ENCODE measurements at regions not wholly inside any gene's neighbourhood (a gene's known extent, or its start where the extent isn't known, plus 50 kb on each side); places are given as distances from the start of the nearest gene placed in this dataset.
A peak's percentile ranks its signal among the peaks of the same experiment; 100 is the strongest.

GRCh38 chr4:101419336-101420135, 72.2 kb upstream of the PPP3CA start:
- H3K4me3 ChIP-seq (ENCODE audit: low read length in 2 of 2) = no peak overlapping the region
- no peak for DNase-seq
- H3K4me3 Mint-ChIP-seq = peak overlapping the region in 2 of 8 donors; percentile 25 to 53
- no peaks in the 10 kb centered on the region for H3K36me3 Mint-ChIP-seq
- H3K4me1 ChIP-seq (ENCODE audit: insufficient read depth, low read length) = peaks cover 38% of the 10 kb centered on the region
- no peak overlapping the region for H3K27ac ChIP-seq (ENCODE audit: low read depth, low read length)
- H3K27me3 Mint-ChIP-seq = peaks cover 14 to 21% of the 10 kb centered on the region in 2 donors
- intact Hi-C loops (cut with micrococcal nuclease) = loop anchor here (2.0 kb wide), 1 partner anchor 107 kb away; no protein-coding TSS in a partner anchor
- H3K27me3 ChIP-seq (ENCODE audit: insufficient read depth, low read length) = no peaks in the 10 kb centered on the region
- H3K36me3 ChIP-seq (ENCODE audit: insufficient read depth, low read length) = no peaks in the 10 kb centered on the region
- no peak overlapping the region for H3K27ac Mint-ChIP-seq
- POLR2A ChIA-PET (ENCODE audit: partially characterized antibody) = interaction anchor here (1.4 to 1.8 kb wide), 2 partner anchors 22 to 72 kb away, joined by 4 to 5 read pairs; partner anchors contain the start of gene PPP3CA
- H3K4me1 Mint-ChIP-seq = peaks cover 29 to 42% (median 35%) of the 10 kb centered on the region in 4 donors
- H3K9me3 Mint-ChIP-seq = peaks cover 0 to 2% (median 0%) of the 10 kb centered on the region in 8 donors
- H3K9me3 ChIP-seq (ENCODE audit: control insufficient read depth in 1 of 2, low read length in 2 of 2) = no peaks in the 10 kb centered on the region
- CTCF ChIA-PET (ENCODE audit: partially characterized antibody) = interaction anchor here (2.3 kb wide), 1 partner anchor 72 kb away, joined by 9 read pairs; the partner anchor contains the start of gene PPP3CA

GRCh38 chr4:101418466-101418865, 71.1 kb upstream of the PPP3CA start:
- Histone ChIP-seq H3K36me3 (ENCODE audit: insufficient read depth, low read length) (no peaks in the 10 kb centered on the region), H3K27me3 (ENCODE audit: insufficient read depth, low read length) (no peaks in the 10 kb centered on the region), H3K9me3 (ENCODE audit: control insufficient read depth in 1 of 2, low read length in 2 of 2) (no peaks in the 10 kb centered on the region), H3K4me1 (ENCODE audit: insufficient read depth, low read length) (peaks cover 38% of the 10 kb centered on the region), H3K4me3 (ENCODE audit: low read length in 2 of 2) (no peak overlapping the region), H3K27ac (ENCODE audit: low read depth, low read length) (no peak overlapping the region)
- ChIA-PET CTCF (ENCODE audit: partially characterized antibody) (interaction anchor here (2.3 kb wide), 1 partner anchor 71 kb away, joined by 9 read pairs; the partner anchor contains the start of gene PPP3CA), POLR2A (ENCODE audit: partially characterized antibody) (interaction anchor here (0.9 to 1.8 kb wide), 7 partner anchors 10 to 399 kb away, joined by 3 to 25 read pairs (median 4); partner anchors contain the start of gene PPP3CA)
- H3K27ac Mint-ChIP-seq = peak overlapping the region in 2 of 7 donors; percentile 47 to 84
- peak overlapping the region in 7 of 8 donors; percentile 53 to 79 (median 74) for H3K4me3 Mint-ChIP-seq
- intact Hi-C loops (cut with micrococcal nuclease) = loop anchor here (1.0 to 2.0 kb wide), 2 partner anchors 71 to 108 kb away; partner anchors contain the start of gene PPP3CA
- H3K27me3 Mint-ChIP-seq = peaks cover 17 to 19% of the 10 kb centered on the region in 2 donors
- no peaks in the 10 kb centered on the region for H3K9me3 Mint-ChIP-seq
- peaks cover 31 to 47% (median 39%) of the 10 kb centered on the region in 4 donors for H3K4me1 Mint-ChIP-seq
- no peak for DNase-seq
- H3K36me3 Mint-ChIP-seq = no peaks in the 10 kb centered on the region

DNA sequence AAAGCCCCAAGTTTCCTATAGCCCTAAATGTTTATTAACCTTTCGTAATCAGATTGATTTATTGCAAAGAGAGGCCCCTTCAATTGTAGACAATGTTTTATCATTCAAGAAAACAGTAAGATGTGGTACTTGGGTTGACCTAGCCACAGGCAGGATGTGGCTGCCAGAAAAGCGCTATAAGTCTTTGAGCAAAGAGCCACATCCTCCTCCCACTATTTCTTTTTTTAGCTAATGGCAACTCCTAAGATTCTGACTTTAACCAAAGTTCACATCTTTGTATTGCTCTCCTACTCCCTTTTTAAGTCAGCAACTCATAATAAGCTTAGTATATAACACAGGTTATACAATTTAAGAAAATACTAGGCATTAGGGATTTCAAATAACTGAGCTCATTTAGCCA, 70.7 kb upstream of the PPP3CA start:
- H3K27me3 Mint-ChIP-seq = peaks cover 16 to 19% of the 10 kb centered on the region in 2 donors
- Histone ChIP-seq H3K4me1 (ENCODE audit: insufficient read depth, low read length) (peaks cover 38% of the 10 kb centered on the region), H3K27me3 (ENCODE audit: insufficient read depth, low read length) (no peaks in the 10 kb centered on the region), H3K36me3 (ENCODE audit: insufficient read depth, low read length) (no peaks in the 10 kb centered on the region), H3K27ac (ENCODE audit: low read depth, low read length) (no peak overlapping the region), H3K9me3 (ENCODE audit: control insufficient read depth in 1 of 2, low read length in 2 of 2) (no peaks in the 10 kb centered on the region), H3K4me3 (ENCODE audit: low read length in 2 of 2) (no peak overlapping the region)
- H3K27ac Mint-ChIP-seq = peak overlapping the region in 3 of 7 donors; percentile 3 to 84 (median 47)
- CTCF ChIA-PET (ENCODE audit: partially characterized antibody) = interaction anchor here (2.3 kb wide), 1 partner anchor 70 kb away, joined by 9 read pairs; the partner anchor contains the start of gene PPP3CA
- peaks cover 31 to 47% (median 39%) of the 10 kb centered on the region in 4 donors for H3K4me1 Mint-ChIP-seq
- H3K4me3 Mint-ChIP-seq = peak overlapping the region; percentile 10 to 79 (median 74)
- no peaks in the 10 kb centered on the region for H3K9me3 Mint-ChIP-seq
- intact Hi-C loops (cut with micrococcal nuclease) = loop anchor here (1.0 to 2.0 kb wide), 2 partner anchors 71 to 109 kb away; partner anchors contain the start of gene PPP3CA
- POLR2A ChIA-PET (ENCODE audit: partially characterized antibody) = interaction anchor here (0.9 to 1.8 kb wide), 7 partner anchors 10 to 399 kb away, joined by 3 to 25 read pairs (median 4); partner anchors contain the start of gene PPP3CA
- peak; percentile 68 to 77 (median 72) for DNase-seq
- H3K36me3 Mint-ChIP-seq = no peaks in the 10 kb centered on the region

DNA sequence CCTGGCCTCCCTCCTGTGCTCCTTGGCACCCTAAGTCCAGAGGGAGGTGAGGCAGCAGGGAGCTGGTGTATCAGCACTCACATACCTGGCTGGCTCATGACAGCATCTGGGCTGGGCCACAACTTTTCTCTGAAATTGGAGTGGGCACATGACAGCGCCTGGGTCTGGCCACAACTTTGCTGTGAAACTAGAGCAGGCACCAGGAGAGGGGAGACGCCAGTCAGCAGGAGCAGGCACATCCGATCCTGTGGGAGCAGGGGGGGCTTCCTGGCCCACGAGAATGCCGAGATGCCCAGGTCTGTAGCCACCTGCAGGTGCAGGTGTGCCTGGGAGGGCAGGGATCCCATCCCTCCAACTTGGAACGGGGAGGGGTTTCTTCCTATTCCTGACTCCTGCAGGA, 69.7 kb upstream of the PPP3CA start:
- ChIA-PET CTCF (ENCODE audit: partially characterized antibody) (interaction anchor here (0.9 to 2.3 kb wide), 2 partner anchors 67 to 69 kb away, joined by 3 to 9 read pairs; partner anchors contain the start of gene PPP3CA), POLR2A (ENCODE audit: partially characterized antibody) (interaction anchor here (1.2 to 1.6 kb wide), 3 partner anchors 69 to 398 kb away, joined by 4 to 25 read pairs (median 7); partner anchors contain the start of gene PPP3CA)
- no peaks in the 10 kb centered on the region for H3K36me3 Mint-ChIP-seq
- H3K9me3 Mint-ChIP-seq = no peaks in the 10 kb centered on the region
- Histone ChIP-seq H3K4me3 (ENCODE audit: low read length in 2 of 2) (no peak overlapping the region), H3K4me1 (ENCODE audit: insufficient read depth, low read length) (peaks cover 38% of the 10 kb centered on the region), H3K9me3 (ENCODE audit: control insufficient read depth in 1 of 2, low read length in 2 of 2) (no peaks in the 10 kb centered on the region), H3K36me3 (ENCODE audit: insufficient read depth, low read length) (no peaks in the 10 kb centered on the region), H3K27me3 (ENCODE audit: insufficient read depth, low read length) (no peaks in the 10 kb centered on the region), H3K27ac (ENCODE audit: low read depth, low read length) (no peak overlapping the region)
- H3K27ac Mint-ChIP-seq = no peak overlapping the region
- intact Hi-C loops (cut with micrococcal nuclease) = no loop called here
- no peak for DNase-seq
- H3K4me1 Mint-ChIP-seq = peaks cover 33 to 47% (median 39%) of the 10 kb centered on the region in 4 donors
- H3K27me3 Mint-ChIP-seq = peaks cover 19 to 20% of the 10 kb centered on the region in 2 donors
- H3K4me3 Mint-ChIP-seq = no peak overlapping the region

DNA sequence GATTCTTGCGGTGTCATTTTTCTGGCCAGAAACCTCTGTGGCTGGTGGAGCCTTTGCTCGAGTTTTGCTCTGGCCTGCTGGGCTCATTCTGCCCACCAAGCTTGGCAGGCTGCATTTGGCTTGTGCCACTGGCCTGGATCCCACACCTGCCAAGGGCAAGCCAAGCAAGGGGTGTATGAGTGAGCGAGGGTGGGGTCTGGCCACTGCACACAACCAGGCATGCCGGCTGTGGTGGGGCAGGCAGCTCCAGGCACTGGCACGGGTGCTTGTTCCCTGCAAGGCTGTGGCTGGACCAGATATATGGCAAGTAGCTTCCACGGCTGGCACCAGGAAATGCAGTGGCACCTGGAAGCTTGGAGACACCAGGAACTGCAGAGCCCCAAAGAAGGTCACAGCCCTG, 68.6 kb upstream of the PPP3CA start:
- no peak overlapping the region for H3K27ac Mint-ChIP-seq
- POLR2A ChIA-PET (ENCODE audit: partially characterized antibody) = interaction anchor here (1.2 kb wide), 1 partner anchor 68 kb away, joined by 4 read pairs; the partner anchor contains the start of gene PPP3CA
- H3K9me3 ChIP-seq (ENCODE audit: control insufficient read depth in 1 of 2, low read length in 2 of 2) = no peaks in the 10 kb centered on the region
- H3K36me3 Mint-ChIP-seq = no peaks in the 10 kb centered on the region
- no peak overlapping the region for H3K4me3 ChIP-seq (ENCODE audit: low read length in 2 of 2)
- intact Hi-C loops (cut with micrococcal nuclease) = no loop called here
- H3K36me3 ChIP-seq (ENCODE audit: insufficient read depth, low read length) = no peaks in the 10 kb centered on the region
- no peak overlapping the region for H3K27ac ChIP-seq (ENCODE audit: low read depth, low read length)
- peaks cover 38% of the 10 kb centered on the region for H3K4me1 ChIP-seq (ENCODE audit: insufficient read depth, low read length)
- CTCF ChIA-PET (ENCODE audit: partially characterized antibody) = interaction anchor here (0.9 kb wide), 1 partner anchor 66 kb away, joined by 3 read pairs; no protein-coding TSS in a partner anchor
- peaks cover 16 to 20% of the 10 kb centered on the region in 2 donors for H3K27me3 Mint-ChIP-seq
- no peak overlapping the region for H3K4me3 Mint-ChIP-seq
- no peaks in the 10 kb centered on the region for H3K27me3 ChIP-seq (ENCODE audit: insufficient read depth, low read length)
- peaks cover 33 to 55% (median 45%) of the 10 kb centered on the region in 4 donors for H3K4me1 Mint-ChIP-seq
- H3K9me3 Mint-ChIP-seq = no peaks in the 10 kb centered on the region
- DNase-seq = no peak

- H3K36me3 Mint-ChIP-seq = no peaks in the 10 kb centered on the region
- no peak overlapping the region for H3K4me3 ChIP-seq (ENCODE audit: low read length in 2 of 2)
- peaks cover 0 to 3% (median 0%) of the 10 kb centered on the region in 8 donors for H3K9me3 Mint-ChIP-seq
- no peaks in the 10 kb centered on the region for H3K27me3 ChIP-seq (ENCODE audit: insufficient read depth, low read length)
- H3K9me3 ChIP-seq (ENCODE audit: control insufficient read depth in 1 of 2, low read length in 2 of 2) = no peaks in the 10 kb centered on the region
- H3K36me3 ChIP-seq (ENCODE audit: insufficient read depth, low read length) = no peaks in the 10 kb centered on the region
- POLR2A ChIA-PET (ENCODE audit: partially characterized antibody) = no interaction called here
- no peak overlapping the region for H3K4me3 Mint-ChIP-seq
- no peak overlapping the region for H3K27ac Mint-ChIP-seq
- no peak overlapping the region for H3K27ac ChIP-seq (ENCODE audit: low read depth, low read length)
- H3K27me3 Mint-ChIP-seq = peaks cover 6 to 11% of the 10 kb centered on the region in 2 donors
- peaks cover 32% of the 10 kb centered on the region for H3K4me1 ChIP-seq (ENCODE audit: insufficient read depth, low read length)
- intact Hi-C loops (cut with micrococcal nuclease) = no loop called here
- CTCF ChIA-PET (ENCODE audit: partially characterized antibody) = no interaction called here
- no peak for DNase-seq
- peaks cover 29 to 47% (median 36%) of the 10 kb centered on the region in 4 donors for H3K4me1 Mint-ChIP-seq
Observed at GRCh38 chr4:101414496-101414895, 67.2 kb upstream of the PPP3CA start.

DNA sequence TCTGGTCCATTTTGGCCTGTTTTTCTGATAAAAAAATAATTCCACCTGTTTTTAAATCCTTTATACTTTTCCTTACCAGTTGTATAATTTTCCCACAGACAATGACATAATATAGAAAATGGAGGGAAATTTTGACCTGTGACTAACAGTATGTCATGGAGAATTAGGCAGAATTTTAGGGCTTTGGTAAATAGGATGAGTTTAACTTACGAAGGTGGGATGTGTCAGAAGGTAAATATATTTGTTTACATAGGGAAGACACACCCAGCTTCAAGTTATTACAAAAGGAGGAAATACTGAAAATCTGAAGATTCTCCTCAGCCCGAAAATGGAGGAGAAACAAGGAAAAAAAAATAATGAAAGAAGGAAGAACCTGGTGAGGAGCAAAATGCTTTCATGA, 64.6 kb upstream of the PPP3CA start:
- Mint-ChIP-seq H3K9me3 (peaks cover 0 to 4% (median 0%) of the 10 kb centered on the region in 8 donors), H3K4me3 (no peak overlapping the region), H3K27me3 (peaks cover 2 to 12% of the 10 kb centered on the region in 2 donors), H3K36me3 (no peaks in the 10 kb centered on the region), H3K27ac (no peak overlapping the region), H3K4me1 (peaks cover 12 to 25% (median 17%) of the 10 kb centered on the region in 4 donors)
- ChIA-PET CTCF (ENCODE audit: partially characterized antibody) (interaction anchor here (1.4 kb wide), 1 partner anchor 64 kb away, joined by 3 read pairs; no protein-coding TSS in a partner anchor), POLR2A (ENCODE audit: partially characterized antibody) (no interaction called here)
- H3K4me1 ChIP-seq (ENCODE audit: insufficient read depth, low read length) = peaks cover 6% of the 10 kb centered on the region
- no peaks in the 10 kb centered on the region for H3K36me3 ChIP-seq (ENCODE audit: insufficient read depth, low read length)
- H3K4me3 ChIP-seq (ENCODE audit: low read length in 2 of 2) = no peak overlapping the region
- intact Hi-C loops (cut with micrococcal nuclease) = no loop called here
- no peaks in the 10 kb centered on the region for H3K9me3 ChIP-seq (ENCODE audit: control insufficient read depth in 1 of 2, low read length in 2 of 2)
- H3K27me3 ChIP-seq (ENCODE audit: insufficient read depth, low read length) = no peaks in the 10 kb centered on the region
- H3K27ac ChIP-seq (ENCODE audit: low read depth, low read length) = no peak overlapping the region
- DNase-seq = no peak
